BE2C (cell line): ENCODE measurements at regions not wholly inside any gene's neighbourhood (a gene's known extent, or its start where the extent isn't known, plus 50 kb on each side); places are given as distances from the start of the nearest gene placed in this dataset.

Experiments
- DNase-seq: peaks from one replicate; pipeline ENCODE4 v3.0.0-alpha.2; 2020
- H3K27me3 ChIP-seq: fragments of 250-450 bp; sonication (Bioruptor Pico); 2 replicates; pipeline ENCODE4 v1.5.1; 2020; ENCODE audit warnings: mild to moderate bottlenecking
- H3K36me3 ChIP-seq: fragments of 250-450 bp; sonication (Bioruptor Pico); 2 replicates; pipeline ENCODE4 v1.5.1; 2020; ENCODE audit warnings: mild to moderate bottlenecking
- H3K4me1 ChIP-seq: fragments of 250-450 bp; sonication (Bioruptor Pico); 2 replicates; pipeline ENCODE4 v1.5.1; 2020
- H3K4me3 ChIP-seq: 2 replicates; pipeline ENCODE4 v1.5.1; 2011; ENCODE audit warnings: low read depth, low read length
- H3K9me3 ChIP-seq: fragments of 250-450 bp; sonication (Bioruptor Pico); 2 replicates; pipeline ENCODE4 v1.5.1; 2020
- TF ChIP-seq, protein P1 (sequence below): IDR thresholded peaks from 2 replicates; pipeline ENCODE4 v1.5.1; 2012; ENCODE audit warnings: mild to moderate bottlenecking, low read depth, low read length

DNA sequence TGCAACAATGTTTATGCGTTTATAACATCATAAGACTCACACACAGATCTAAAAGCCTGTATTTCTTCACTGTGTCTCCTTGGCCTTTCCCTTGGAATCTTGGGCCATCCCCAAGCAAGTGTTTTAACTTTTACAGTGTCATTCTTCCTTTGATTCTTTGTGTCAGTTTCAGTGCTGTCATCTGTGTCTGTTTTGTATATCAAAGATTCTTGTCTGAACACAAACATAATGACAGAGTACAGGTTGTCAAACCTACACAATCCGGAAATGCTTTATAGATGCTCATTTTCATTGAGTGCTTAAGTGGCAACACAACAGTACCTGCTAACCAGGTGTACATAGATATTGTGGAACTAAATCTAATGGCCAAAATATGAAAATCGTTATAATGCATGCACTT lies 1500.0 kb downstream of the TECRL start:
- TF ChIP-seq, protein P1, sequence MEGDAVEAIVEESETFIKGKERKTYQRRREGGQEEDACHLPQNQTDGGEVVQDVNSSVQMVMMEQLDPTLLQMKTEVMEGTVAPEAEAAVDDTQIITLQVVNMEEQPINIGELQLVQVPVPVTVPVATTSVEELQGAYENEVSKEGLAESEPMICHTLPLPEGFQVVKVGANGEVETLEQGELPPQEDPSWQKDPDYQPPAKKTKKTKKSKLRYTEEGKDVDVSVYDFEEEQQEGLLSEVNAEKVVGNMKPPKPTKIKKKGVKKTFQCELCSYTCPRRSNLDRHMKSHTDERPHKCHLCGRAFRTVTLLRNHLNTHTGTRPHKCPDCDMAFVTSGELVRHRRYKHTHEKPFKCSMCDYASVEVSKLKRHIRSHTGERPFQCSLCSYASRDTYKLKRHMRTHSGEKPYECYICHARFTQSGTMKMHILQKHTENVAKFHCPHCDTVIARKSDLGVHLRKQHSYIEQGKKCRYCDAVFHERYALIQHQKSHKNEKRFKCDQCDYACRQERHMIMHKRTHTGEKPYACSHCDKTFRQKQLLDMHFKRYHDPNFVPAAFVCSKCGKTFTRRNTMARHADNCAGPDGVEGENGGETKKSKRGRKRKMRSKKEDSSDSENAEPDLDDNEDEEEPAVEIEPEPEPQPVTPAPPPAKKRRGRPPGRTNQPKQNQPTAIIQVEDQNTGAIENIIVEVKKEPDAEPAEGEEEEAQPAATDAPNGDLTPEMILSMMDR = no peak
- no peak for DNase-seq

DNA sequence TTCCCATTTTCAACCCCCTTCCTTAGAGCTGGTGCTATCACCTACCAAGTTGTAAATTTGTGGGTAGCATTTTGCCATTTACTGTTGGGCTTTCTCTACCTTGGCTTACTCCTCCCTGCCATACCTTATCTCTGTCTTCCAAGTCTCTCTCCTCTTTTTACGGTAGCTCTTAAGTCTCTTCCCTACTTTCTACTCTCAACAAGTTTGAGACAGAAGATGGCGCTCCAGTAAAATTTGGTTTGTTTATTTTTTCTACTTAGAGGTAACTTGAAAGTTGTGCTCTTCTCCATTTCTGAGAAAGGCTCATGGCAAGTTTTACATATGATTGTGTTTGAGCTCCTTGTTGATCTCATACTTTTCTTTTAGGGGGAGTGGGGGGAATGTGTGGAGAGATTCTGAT lies 1508.1 kb downstream of the TECRL start:
- no peaks in the 10 kb centered on the region for H3K9me3 ChIP-seq
- no peaks in the 10 kb centered on the region for H3K4me1 ChIP-seq
- DNase-seq = no peak
- H3K4me3 ChIP-seq = no peak overlapping the region
- no peaks in the 10 kb centered on the region for H3K36me3 ChIP-seq
- H3K27me3 ChIP-seq = no peaks in the 10 kb centered on the region
- TF ChIP-seq, protein P1 = no peak

More for the DNA sequence above, 1500.0 kb downstream of the TECRL start:
- no peak overlapping the region for H3K4me3 ChIP-seq
- H3K27me3 ChIP-seq = no peaks in the 10 kb centered on the region
- H3K9me3 ChIP-seq = no peaks in the 10 kb centered on the region
- no peaks in the 10 kb centered on the region for H3K36me3 ChIP-seq
- H3K4me1 ChIP-seq = no peaks in the 10 kb centered on the region

DNA sequence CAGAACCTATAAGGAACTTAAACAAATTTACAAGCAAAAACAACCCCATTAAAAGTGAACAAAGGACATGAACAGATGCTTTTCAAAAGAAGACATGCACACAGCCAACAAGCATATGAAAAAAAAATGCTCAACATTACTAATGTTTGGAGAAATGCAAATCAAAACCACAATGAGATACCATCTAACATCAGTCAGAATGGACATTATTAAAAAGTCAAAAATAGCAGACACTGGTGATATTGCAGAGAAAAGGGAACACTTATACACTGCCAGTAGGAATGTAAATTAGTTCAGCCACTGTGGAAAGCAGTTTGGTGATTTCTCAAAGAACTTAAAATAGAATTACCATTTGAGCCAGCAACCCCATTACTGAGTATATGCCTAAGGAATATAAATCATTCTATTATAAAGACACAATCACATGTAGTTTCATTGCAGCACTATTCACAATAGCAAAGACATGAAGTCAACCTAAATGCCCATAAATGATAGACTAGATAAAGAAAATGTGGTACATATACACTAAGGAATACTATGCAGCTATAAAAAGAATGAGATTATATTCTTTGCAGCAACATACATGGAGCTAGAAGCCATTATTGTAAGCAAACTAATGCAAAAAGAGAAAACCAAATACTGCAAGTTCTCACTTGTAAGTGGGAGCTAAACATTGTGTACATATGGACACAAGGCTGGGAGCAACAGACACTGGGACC lies 1509.4 kb downstream of the TECRL start:
- Histone ChIP-seq H3K9me3 (no peaks in the 10 kb centered on the region), H3K27me3 (no peaks in the 10 kb centered on the region), H3K36me3 (no peaks in the 10 kb centered on the region), H3K4me1 (no peaks in the 10 kb centered on the region), H3K4me3 (no peak overlapping the region)
- TF ChIP-seq, protein P1 = no peak
- no peak for DNase-seq

DNA sequence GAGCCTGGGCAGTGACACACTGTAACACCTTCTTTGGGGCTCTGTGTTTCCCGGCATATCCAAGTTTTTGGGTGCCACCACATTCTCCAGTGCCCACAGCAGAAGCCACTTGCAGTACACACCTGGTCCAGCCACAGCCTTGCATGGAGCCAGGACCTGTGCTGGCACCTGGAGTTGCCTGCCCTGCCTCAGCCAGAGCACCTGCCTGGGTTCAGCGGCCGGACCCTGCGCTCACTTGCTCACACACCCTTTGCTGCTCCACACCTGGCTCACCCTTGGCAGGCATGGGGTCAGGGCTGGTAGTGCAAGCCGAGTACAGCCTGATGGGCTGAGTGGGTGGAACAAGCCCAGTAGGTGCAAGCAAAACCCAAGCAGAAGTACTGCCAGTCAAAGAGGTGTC lies 1511.1 kb downstream of the TECRL start:
- Histone ChIP-seq H3K27me3 (no peaks in the 10 kb centered on the region), H3K36me3 (no peaks in the 10 kb centered on the region), H3K9me3 (no peaks in the 10 kb centered on the region), H3K4me1 (no peaks in the 10 kb centered on the region), H3K4me3 (no peak overlapping the region)
- TF ChIP-seq, protein P1 = no peak
- no peak for DNase-seq

DNA sequence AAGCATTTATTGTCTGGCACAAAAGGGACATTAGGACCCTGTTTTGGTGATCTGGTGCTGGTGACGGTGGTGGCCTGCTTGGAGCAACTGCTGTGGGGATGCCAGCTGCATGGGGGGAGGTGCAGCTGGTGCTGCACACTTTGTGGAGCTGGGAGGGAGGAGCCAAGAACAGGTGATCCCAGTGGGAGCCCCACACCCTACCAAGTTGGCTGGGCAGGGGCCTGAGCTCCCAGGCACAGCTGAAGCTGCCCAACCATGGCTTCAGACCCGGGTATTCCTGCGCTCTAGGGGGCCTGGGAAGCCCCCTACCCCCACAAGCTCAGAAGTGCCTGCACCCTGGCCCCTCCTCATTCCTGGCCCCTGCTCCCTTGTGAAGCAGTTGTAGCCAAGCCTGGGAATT lies 1512.5 kb downstream of the TECRL start:
- no peak overlapping the region for H3K4me3 ChIP-seq
- H3K27me3 ChIP-seq = no peaks in the 10 kb centered on the region
- no peaks in the 10 kb centered on the region for H3K4me1 ChIP-seq
- no peak for DNase-seq
- no peaks in the 10 kb centered on the region for H3K36me3 ChIP-seq
- no peaks in the 10 kb centered on the region for H3K9me3 ChIP-seq
- TF ChIP-seq, protein P1 = no peak

DNA sequence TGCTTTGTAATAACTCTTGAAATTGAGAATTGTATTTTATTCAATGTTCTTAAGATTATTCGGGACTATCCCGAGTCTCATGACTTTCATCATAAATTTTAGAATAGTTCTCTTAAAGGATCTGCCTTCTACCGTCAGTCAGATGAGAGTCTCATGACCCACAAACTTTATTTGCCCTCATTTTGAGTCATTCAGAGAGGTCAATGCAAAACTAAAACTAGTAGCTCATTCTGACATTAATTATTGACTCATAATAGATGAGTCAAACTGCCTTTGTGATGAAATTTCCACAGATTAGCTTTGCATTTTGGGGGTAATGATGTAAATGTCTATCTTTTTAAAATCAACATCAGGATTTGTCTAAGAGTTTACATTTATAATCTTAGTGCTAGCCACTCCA lies 1527.3 kb downstream of the TECRL start:
- Histone ChIP-seq H3K9me3 (no peaks in the 10 kb centered on the region), H3K4me3 (no peak overlapping the region), H3K27me3 (no peaks in the 10 kb centered on the region), H3K4me1 (no peaks in the 10 kb centered on the region), H3K36me3 (no peaks in the 10 kb centered on the region)
- no peak for DNase-seq
- TF ChIP-seq, protein P1 = no peak
